Psoas muscle (tissue), 7 donors: ENCODE measurements at regions not wholly inside any gene's neighbourhood (a gene's known extent, or its start where the extent isn't known, plus 50 kb on each side); places are given as distances from the start of the nearest gene placed in this dataset.
"Not testable (repeated sequence)": the region's sequence is repeated elsewhere in the genome, so short reads cannot be mapped to it uniquely, and the experiment has no call there.

Experiments used
- ATAC-seq, 4 donors: fragments of 200-7000 bp; cut with Tn5 transposase; one replicate each; pipeline ENCODE4 v1.9.1; 2020; ENCODE audit warnings: moderate library complexity in 3 of 4, mild to moderate bottlenecking in 2 of 4
- DNase-seq, 2 donors: peaks; one replicate each; pipeline ENCODE4 v3.0.0-alpha.2; 2020
- H3K27ac ChIP-seq: fragments of 200-600 bp; one replicate; pipeline ENCODE4 v1.8.0; 2022
- H3K27me3 ChIP-seq, 3 donors: fragments of 200-600 bp in 1 of 3; one replicate each; pipeline versions ENCODE4 v1.6.1 to v1.8.0; 2013 to 2022; ENCODE audit warnings: low read length in 2 of 3, mild to moderate bottlenecking in 2 of 3, moderate library complexity in 1 of 3; ENCODE audit not compliant: insufficient read depth in 3 of 3
- H3K36me3 ChIP-seq, 2 donors: fragments of 200-600 bp in 1 of 2; one replicate each; pipeline versions ENCODE4 v1.6.1 to v1.8.0; 2013 to 2022; ENCODE audit warnings: low read depth in 1 of 2, mild to moderate bottlenecking in 1 of 2, moderate library complexity in 1 of 2; ENCODE audit not compliant: insufficient read depth in 1 of 2
- H3K4me1 ChIP-seq: fragments of 200-600 bp; one replicate; pipeline ENCODE4 v1.8.0; 2022
- H3K4me3 ChIP-seq: fragments of 200-600 bp; one replicate; pipeline ENCODE4 v1.8.0; 2022; ENCODE audit warnings: mild to moderate bottlenecking
- H3K9me3 ChIP-seq: fragments of 200-600 bp; one replicate; pipeline ENCODE4 v1.8.0; 2022
- WGBS, 3 donors: extraction: QIAGEN DNeasy Blood & Tissue Kit; methylation state at CpG; one replicate each; pipeline versions ENCODE4 v1.1.6 to v1.1.7; 2013; 5-methylcytosine and 5-hydroxymethylcytosine counted together
- intact Hi-C, 2 donors: fragments of 100-400 bp; cut with DNase I; formaldehyde crosslinking; loops; one replicate each; pipeline versions ENCODE4 v1.11.0 to v1.14.2; 2022
- TF ChIP-seq, protein P1 (sequence below): fragments of 200-600 bp; IDR thresholded peaks from one replicate; pipeline ENCODE4 v1.8.0; 2022; ENCODE audit warnings: antibody characterized with exemption
- donor health status: healthy with polysubstance abuse.
- donor health status: DM: no; HTN: no; CAD: no; lungs with moderate emphysema.
- donor health status: Bipolar disorder and iron deficiency.
- donor health status: healthy.
- donor health status: DM: yes; HTN: yes; CAD: no.
- donor health status: DM: no; HTN: no; CAD: no.
- donor health status: DM: yes; HTN: yes; CAD: no.

GRCh38 chr22:10699301-10700097 lies 4828.5 kb upstream of the OR11H1 start:
- H3K9me3 ChIP-seq, H3K4me1 ChIP-seq, H3K27me3 ChIP-seq, H3K36me3 ChIP-seq, DNase-seq, H3K27ac ChIP-seq, H3K4me3 ChIP-seq, ATAC-seq, intact Hi-C loops: not testable (repeated sequence)
- 67 to 69% (median 67%) methylated on average over 54 to 76 of the region's 80 CpGs for WGBS, 3 donors

DNA sequence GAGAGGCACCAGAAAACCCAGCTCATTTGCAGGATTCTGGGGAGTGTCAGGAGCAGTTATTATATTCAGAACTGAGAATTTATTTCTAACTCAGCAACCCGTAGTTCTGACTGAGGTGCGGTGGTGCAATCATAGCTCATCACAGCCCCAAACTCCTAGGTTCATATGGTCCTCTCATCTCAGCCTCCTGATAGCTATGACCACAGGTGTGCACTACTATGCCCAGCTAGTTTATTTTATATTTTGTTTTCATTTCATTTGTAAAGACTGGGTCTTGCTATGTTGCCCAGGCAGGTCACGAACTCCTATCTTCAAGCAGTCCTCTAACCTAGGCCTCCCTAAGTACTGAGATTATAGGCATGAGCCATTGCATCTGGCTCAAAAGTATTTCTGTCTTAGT lies 4819.8 kb upstream of the OR11H1 start:
- H3K4me1 ChIP-seq, DNase-seq, H3K4me3 ChIP-seq, intact Hi-C loops, H3K9me3 ChIP-seq, H3K36me3 ChIP-seq, H3K27ac ChIP-seq, H3K27me3 ChIP-seq: not testable (repeated sequence)
- peak in 1 of 4 donors; percentile 20 for ATAC-seq
- WGBS, 3 donors: 70 to 81% (median 78%) methylated on average over 3 of the region's 3 CpGs

DNA sequence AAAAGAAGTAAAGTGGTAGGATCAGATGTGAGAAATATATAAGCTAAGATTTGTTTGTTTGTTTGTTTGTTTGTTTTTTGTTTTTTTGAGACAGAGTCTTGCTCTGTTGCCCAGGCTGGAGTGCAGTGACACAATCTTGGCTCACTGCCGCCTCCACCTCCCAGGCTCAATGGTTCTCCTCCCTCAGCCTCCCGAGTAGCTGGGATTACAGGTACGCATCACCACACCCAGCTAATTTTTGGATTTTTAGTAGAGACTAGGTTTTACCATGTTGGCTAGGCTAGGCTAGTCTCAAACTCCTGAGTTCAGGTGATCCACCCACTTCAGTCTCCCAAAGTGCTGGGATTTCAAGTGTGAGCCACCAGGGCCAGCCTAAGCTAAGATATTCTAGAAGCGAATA lies 4817.1 kb upstream of the OR11H1 start:
- H3K27me3 ChIP-seq, H3K4me1 ChIP-seq, intact Hi-C loops, H3K9me3 ChIP-seq, H3K4me3 ChIP-seq, ATAC-seq, H3K27ac ChIP-seq, H3K36me3 ChIP-seq, DNase-seq: not testable (repeated sequence)
- 40 to 48% (median 47%) methylated on average over 4 of the region's 4 CpGs for WGBS, 3 donors

GRCh38 chr22:10722804-10723203 lies 4805.2 kb upstream of the OR11H1 start:
- H3K4me1 ChIP-seq, intact Hi-C loops, H3K27ac ChIP-seq, DNase-seq, H3K36me3 ChIP-seq, H3K27me3 ChIP-seq, H3K9me3 ChIP-seq, H3K4me3 ChIP-seq: not testable (repeated sequence)
- peak in 3 of 4 donors; percentile 12 to 22 (median 17) for ATAC-seq
- WGBS, 3 donors: 57 to 60% (median 60%) methylated on average over 9 of the region's 9 CpGs

DNA sequence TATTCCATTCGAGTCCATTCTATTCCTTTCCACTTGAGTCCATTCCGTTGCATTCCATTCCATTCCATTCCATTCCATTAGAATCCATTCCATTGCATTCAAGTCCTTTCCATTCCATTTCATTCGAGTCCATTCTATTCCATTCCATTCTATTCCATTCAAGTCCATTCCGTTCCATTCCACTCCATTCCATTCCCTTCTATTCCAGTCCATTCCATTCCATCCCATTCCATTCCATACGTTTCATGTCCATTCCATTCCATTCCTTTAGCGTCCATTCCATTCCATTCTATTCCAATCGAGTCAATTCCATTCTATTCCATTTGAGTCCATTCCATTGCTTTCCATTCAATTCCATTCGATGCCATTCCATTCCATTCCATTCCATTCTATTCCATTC lies 4804.0 kb upstream of the OR11H1 start:
- 50 to 55% (median 55%) methylated on average over 8 of the region's 8 CpGs for WGBS, 3 donors

GRCh38 chr22:10727393-10727792 lies 4800.6 kb upstream of the OR11H1 start:
- H3K9me3 ChIP-seq: no peaks in the 10 kb centered on the region

More for the DNA sequence above, 4804.0 kb upstream of the OR11H1 start:
- H3K27me3 ChIP-seq, H3K4me1 ChIP-seq, H3K27ac ChIP-seq, intact Hi-C loops, DNase-seq, H3K4me3 ChIP-seq, ATAC-seq, H3K9me3 ChIP-seq, H3K36me3 ChIP-seq: not testable (repeated sequence)

DNA sequence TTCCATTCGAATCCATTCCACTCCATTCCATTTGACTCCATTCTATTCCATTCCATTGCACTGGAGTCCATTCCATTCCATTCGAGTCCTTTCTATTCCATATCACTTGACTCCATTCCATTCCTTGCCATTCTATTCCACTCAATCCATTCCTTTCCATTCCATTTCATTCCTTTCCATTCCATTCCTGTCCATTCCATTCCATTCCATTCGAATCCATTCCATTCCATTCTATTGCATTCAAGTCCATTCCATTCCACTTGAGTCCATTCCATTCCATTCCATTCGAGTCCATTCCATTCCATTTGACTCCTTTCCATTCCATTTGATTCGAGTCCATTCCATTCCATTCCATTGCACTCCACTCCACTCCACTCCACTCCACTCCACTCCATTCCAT lies 4798.0 kb upstream of the OR11H1 start:
- H3K9me3 ChIP-seq, H3K36me3 ChIP-seq, DNase-seq, ATAC-seq, H3K4me1 ChIP-seq, H3K4me3 ChIP-seq, H3K27me3 ChIP-seq, H3K27ac ChIP-seq, intact Hi-C loops: not testable (repeated sequence)
- 41 to 44% (median 42%) methylated on average over 5 of the region's 5 CpGs for WGBS, 3 donors

More at GRCh38 chr22:10727393-10727792, 4800.6 kb upstream of the OR11H1 start:
- Histone ChIP-seq H3K4me1 (no peaks in the 10 kb centered on the region), H3K4me3 (no peak overlapping the region), H3K27me3 (no peaks in the 10 kb centered on the region), H3K27ac (no peak overlapping the region), H3K36me3 (no peaks in the 10 kb centered on the region)
- ATAC-seq: peak in 1 of 4 donors; percentile 26
- DNase-seq: no peak
- TF ChIP-seq, protein P1, sequence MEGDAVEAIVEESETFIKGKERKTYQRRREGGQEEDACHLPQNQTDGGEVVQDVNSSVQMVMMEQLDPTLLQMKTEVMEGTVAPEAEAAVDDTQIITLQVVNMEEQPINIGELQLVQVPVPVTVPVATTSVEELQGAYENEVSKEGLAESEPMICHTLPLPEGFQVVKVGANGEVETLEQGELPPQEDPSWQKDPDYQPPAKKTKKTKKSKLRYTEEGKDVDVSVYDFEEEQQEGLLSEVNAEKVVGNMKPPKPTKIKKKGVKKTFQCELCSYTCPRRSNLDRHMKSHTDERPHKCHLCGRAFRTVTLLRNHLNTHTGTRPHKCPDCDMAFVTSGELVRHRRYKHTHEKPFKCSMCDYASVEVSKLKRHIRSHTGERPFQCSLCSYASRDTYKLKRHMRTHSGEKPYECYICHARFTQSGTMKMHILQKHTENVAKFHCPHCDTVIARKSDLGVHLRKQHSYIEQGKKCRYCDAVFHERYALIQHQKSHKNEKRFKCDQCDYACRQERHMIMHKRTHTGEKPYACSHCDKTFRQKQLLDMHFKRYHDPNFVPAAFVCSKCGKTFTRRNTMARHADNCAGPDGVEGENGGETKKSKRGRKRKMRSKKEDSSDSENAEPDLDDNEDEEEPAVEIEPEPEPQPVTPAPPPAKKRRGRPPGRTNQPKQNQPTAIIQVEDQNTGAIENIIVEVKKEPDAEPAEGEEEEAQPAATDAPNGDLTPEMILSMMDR: no peak
- WGBS, 3 donors: 58 to 60% (median 60%) methylated on average over 10 of the region's 10 CpGs
- intact Hi-C loops: no loop called here

- H3K27me3 ChIP-seq, intact Hi-C loops, H3K36me3 ChIP-seq, H3K4me1 ChIP-seq, H3K27ac ChIP-seq, ATAC-seq, DNase-seq, H3K9me3 ChIP-seq, H3K4me3 ChIP-seq: not testable (repeated sequence)
- 69 to 71% (median 70%) methylated on average over 4 of the region's 4 CpGs for WGBS, 3 donors
Observed at GRCh38 chr22:10730706-10731105, 4797.3 kb upstream of the OR11H1 start.

- H3K27ac ChIP-seq, H3K27me3 ChIP-seq, H3K36me3 ChIP-seq, H3K9me3 ChIP-seq, H3K4me3 ChIP-seq, H3K4me1 ChIP-seq, intact Hi-C loops, DNase-seq: not testable (repeated sequence)
- 55 to 60% (median 58%) methylated on average over 9 of the region's 9 CpGs for WGBS, 3 donors
- peak in 1 of 4 donors; percentile 12 for ATAC-seq
Observed at GRCh38 chr22:10731246-10731974, 4796.6 kb upstream of the OR11H1 start.

DNA sequence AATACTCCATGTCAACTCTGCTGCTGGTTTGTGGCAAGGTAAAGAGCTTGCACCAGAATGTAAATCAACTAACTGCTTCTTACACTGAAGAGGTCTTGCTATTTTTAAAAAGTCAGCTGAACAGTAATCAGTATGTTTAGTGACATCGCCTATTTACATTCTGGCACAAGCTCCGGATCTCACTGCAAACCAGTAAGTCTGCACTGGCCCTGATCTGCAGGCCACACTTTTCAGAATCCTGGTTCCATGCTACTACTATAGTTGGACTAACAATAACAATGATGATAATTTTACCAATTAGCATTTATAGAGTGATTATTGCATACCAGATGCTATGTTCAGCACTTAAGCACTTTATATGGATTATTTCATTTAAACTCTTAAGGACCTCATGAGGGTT lies 4792.9 kb upstream of the OR11H1 start:
- DNase-seq, H3K9me3 ChIP-seq, H3K36me3 ChIP-seq, intact Hi-C loops, H3K27ac ChIP-seq, H3K4me3 ChIP-seq, ATAC-seq, H3K4me1 ChIP-seq, H3K27me3 ChIP-seq: not testable (repeated sequence)
- WGBS, 3 donors: 53 to 69% (median 64%) methylated on average over 2 of the region's 2 CpGs
